Uterus (tissue), 2 donors: ENCODE measurements at regions not wholly inside any gene's neighbourhood (a gene's known extent, or its start where the extent isn't known, plus 50 kb on each side); places are given as distances from the start of the nearest gene placed in this dataset.
"Not testable (repeated sequence)": the region's sequence is repeated elsewhere in the genome, so short reads cannot be mapped to it uniquely, and the experiment has no call there.

Experiments
- POLR2A ChIP-seq, 2 donors: fragments of 450-650 bp; IDR thresholded peaks; one replicate each; pipeline ENCODE4 v1.6.1; 2016; ENCODE audit warnings: antibody characterized with exemption in 2 of 2, mild to moderate bottlenecking in 1 of 2, moderate library complexity in 1 of 2
- TF ChIP-seq, protein P1 (sequence below), 4 experiments: fragments of 200-600 bp in 2 of 4; fragments of 450-650 bp in 2 of 4; sonication (generic) in 2 of 4; IDR thresholded peaks; one replicate each; pipeline ENCODE4 v1.5.1; 2016 to 2019; ENCODE audit warnings: antibody characterized with exemption in 4 of 4, mild to moderate bottlenecking in 2 of 4, moderate library complexity in 1 of 4

DNA sequence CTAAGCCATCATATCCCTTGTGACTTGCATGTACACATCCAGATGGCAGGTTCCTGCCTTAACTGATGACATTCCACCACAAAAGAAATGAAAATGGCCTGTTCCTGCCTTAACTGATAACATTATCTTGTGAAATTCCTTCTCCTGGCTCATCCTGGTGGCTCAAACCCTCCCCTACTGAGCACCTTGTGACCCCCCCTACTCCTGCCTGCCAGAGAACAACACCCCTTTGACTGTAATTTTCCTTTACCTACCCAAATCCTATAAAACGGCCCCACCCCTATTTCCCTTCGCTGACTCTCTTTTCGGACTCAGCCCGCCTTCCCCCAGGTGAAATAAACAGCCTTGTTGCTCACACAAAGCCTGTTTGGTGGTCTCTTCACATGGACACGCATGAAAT is 390.0 kb downstream of the TUSC1 start:
- TF ChIP-seq, protein P1, sequence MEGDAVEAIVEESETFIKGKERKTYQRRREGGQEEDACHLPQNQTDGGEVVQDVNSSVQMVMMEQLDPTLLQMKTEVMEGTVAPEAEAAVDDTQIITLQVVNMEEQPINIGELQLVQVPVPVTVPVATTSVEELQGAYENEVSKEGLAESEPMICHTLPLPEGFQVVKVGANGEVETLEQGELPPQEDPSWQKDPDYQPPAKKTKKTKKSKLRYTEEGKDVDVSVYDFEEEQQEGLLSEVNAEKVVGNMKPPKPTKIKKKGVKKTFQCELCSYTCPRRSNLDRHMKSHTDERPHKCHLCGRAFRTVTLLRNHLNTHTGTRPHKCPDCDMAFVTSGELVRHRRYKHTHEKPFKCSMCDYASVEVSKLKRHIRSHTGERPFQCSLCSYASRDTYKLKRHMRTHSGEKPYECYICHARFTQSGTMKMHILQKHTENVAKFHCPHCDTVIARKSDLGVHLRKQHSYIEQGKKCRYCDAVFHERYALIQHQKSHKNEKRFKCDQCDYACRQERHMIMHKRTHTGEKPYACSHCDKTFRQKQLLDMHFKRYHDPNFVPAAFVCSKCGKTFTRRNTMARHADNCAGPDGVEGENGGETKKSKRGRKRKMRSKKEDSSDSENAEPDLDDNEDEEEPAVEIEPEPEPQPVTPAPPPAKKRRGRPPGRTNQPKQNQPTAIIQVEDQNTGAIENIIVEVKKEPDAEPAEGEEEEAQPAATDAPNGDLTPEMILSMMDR (IDR thresholded peaks at IDR 0.05), result not testable (repeated sequence)
- not testable (repeated sequence) for TF ChIP-seq POLR2A (IDR thresholded peaks at IDR 0.05)
